GM19351 (cell line): ENCODE measurements at regions not wholly inside any gene's neighbourhood (a gene's known extent, or its start where the extent isn't known, plus 50 kb on each side); places are given as distances from the start of the nearest gene placed in this dataset.

ENCODE experiments used
- ATAC-seq: cut with Tn5 transposase; IDR thresholded peaks from one replicate; pipeline ENCODE4 v1.9.1; 2021; ENCODE audit warnings: mild to moderate bottlenecking, moderate library complexity; ENCODE audit not compliant: unreplicated experiment

DNA sequence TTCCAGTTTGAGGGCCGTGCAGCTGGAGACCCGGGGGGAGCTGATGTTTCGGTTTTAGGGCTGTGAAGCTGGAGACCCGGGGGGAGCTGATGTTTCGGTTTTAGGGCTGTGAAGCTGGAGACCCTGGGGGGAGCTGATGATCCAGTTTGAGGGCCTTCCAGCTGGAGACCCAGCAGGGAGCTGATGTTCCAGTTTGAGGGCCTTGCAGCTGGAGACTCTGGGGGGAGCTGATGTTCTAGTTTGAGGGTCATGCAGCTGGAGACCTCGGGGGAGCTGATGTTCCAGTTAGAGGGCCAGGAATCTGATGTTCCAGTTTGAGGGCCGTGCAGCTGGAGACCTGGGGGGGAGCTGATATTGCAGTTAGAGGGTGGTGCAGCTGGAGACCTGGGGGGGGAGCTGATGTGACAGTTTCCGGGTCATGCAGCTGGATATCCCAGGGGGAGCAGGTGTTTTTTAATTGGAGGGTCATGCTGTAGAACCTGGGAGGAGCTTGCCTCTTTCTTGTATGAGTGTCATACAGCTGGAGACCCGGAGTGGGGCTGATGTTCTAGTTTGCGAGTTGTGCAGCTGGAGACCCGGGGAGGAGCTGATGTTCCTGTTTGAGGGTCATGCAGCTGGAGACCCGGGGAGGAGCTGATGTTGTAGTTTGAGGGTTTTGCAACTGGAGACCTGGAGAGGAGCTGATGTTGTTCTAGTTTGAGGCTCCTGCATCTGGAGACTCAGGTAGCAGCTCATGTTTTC, 153.2 kb downstream of the RTP5 start:
- no peak for ATAC-seq

DNA sequence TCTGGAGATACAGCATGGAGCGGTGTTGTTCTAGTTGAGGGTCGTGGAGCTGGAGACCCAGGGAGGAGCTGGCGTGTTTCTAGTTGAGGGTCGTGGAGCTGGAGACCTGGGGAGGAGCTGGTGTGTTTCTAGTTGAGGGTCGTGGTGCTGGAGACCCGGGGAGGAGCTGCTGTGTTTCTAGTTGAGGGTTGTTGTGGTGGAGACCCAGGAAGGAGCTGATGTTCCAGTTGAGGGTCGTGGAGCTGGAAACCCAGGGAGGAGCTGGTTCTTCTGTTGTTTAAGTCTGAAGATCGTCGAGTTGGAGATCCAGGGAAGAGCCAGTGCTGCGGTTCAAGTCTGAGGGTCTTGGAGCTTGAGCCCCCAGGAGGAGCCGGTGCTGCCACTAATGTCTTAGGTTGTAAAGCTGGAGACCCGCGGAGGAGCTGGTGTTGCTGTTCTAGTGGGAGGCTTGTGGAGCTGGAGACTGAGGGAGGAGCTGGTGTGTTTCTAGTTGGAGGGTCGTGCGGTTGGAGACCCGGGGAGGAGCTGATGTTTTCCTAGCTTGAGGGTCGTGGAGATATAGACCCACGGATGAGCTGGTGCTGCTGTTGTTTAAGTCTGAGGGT, 155.3 kb downstream of the RTP5 start:
- ATAC-seq = no peak

DNA sequence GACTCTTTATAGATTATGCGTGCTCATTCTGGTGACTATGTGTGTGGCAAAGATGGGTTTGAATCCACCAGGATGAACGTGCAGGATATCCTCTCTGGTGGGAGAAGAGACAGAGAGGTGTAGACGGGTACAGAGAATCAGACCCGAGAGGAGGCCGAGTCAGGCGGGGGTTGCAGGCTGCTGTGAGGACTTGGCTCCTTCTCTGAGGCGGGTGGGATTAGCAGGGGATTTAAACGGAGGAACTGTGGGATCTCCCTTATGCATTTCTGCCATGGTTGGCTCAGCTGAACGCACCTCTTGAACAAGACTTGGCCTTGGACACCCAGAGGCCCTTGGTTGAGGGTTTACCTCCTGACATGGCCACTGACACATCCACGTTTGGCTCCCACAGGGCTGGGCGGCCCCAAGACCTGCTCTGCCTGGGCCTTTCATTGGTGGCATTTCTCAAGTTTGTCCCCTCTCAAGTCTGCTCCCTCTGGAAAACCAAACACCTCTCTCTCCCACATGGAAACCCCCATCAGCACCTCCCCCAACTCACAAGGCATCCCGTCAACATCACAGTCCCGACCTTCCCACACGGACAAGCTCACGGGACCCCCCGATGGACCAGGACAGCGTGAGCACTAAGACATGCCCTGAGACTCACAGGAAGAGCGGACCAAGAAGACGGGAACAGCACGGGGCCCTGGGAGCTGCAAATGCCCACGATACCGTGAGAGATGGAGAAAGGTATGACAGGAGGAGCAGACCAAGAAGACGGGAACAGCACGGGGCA, 158.3 kb downstream of the RTP5 start:
- no peak for ATAC-seq

DNA sequence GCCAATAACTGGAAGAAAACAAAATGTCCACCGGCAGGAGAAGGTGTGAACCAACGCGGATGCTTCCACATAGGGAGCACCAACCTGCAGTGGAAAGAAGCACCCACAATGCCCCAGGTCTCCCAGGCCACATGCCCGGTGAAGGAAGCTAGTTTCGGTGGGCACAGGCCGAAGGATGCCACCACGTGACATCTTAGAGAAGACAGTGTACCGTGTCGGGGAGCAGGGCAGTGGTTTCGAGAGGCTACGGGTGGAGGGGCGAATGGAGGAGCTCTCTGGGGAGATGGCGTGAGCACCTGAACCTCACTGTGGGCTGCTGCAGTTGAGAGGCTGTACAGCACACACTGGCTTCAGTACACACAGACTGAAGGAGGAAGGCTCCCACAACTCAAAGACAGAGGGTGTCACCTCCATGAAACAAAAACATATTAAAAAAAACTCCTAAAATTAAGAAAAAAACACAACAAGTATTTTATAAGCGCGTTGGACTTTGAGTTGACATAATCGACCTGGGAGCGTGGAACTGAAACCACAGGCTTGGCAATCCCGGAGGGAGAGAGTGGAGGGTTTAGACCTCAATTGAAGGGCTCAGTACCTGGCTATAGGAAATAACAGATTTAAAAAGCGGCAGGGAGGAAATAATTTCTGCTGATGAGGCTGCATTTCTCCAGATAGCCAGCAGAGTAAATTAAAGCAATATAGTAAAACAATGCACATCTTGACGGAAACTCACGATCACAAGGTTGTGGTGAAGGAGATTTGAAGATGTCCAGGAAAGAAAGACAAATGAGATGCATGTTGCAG, 160.1 kb downstream of the RTP5 start:
- no peak for ATAC-seq

DNA sequence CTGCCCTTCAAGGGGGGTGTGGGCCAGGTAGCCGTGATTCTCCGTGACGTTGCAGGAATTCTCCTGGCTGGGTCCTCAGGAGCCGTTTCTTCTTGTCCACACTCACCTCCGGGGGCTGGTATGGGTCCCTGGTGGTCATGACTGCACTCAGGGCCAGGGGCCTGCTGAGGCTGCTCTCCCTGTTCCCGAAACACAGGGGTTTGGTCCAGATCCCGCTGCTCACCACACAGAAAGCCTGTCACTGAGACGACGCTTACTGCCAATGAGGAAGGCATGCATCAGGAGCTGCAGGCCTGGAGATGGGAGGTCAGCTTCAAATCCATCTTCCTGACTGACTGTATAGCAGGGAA, 160.7 kb downstream of the RTP5 start:
- ATAC-seq = no peak

DNA sequence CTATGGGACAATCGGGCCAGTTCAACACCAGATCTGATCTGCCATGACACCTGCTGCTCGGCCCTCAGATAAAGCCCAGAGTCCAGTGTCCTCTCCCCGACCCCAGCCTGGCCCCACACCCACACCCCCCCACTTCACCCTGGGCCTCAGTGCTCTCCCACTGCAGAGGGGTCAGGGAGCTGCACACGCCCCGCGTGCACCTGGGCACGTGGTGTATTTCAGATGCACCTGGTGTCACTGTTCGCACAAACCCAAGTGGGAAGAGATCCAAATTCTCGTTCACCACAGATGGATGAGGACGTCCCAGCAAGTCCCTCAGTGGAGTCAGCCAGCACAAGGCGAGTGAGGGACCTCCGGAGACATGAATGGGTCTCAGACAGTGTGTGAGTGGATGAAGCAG, 161.3 kb downstream of the RTP5 start:
- no peak for ATAC-seq

DNA sequence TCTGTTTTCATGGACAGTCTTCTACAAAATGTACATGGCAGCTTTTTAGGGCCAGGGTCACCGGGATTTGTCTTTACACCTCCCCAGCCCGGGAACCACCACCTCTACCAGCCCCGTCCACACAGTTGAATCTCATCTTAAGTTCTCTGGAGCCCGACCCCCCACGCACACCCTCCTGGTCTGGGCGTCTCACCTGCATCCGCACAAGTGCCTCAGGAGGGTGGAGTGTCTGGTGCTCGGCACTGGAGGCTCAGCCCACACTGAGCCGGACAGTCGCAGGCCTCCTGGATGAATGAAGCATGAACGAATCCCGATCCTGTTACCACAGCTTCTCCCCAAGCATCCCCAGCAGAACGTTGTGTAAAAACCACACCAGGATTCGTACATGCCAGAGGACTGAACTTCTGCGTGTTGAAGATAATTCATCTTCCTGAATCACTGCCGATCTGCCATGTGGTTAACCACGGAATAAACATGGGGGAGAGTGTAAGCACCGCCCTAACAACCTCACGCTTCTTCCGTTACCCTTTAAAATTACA, 162.0 kb downstream of the RTP5 start:
- no peak for ATAC-seq

DNA sequence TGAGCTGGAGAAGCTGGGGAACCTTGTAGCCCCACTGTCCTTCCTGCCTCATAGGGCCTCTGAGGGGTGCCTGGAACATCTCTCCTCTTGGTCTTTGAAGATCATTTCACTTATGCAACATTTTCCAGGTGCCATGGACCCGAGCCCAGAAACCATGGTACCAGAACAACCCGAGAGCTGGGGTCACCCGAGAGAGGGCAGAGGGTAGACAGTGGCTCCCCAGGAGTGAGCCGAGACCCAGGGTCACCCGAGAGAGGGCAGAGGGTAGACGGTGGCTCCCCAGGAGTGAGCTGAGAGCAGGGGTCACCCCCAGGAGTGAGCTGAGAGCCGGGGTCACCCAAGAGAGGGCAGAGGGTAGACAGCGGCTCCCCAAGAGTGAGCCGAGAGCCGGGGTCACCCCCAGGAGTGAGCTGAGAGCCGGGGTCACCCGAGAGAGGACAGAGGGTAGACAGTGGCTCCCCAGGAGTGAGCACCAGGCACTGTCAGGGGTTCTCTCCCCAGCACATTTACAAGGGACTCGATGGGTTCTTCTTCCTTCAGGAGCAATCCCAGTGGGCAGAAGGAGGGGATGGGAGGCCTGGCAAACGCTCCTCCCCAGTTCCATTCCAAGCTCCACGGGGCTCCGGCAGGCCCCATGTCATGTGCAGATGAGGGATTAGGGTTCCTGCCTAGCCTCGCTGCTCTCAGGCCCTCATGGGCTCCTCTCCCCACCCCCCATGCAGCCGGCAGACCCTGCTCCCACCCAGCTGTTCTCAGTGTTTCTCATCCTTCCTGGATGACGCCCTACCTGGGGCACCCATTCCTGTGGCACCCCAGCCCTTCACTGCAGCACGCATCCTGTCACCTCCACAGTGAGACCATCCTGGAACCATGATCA, 163.5 kb downstream of the RTP5 start:
- no peak for ATAC-seq

DNA sequence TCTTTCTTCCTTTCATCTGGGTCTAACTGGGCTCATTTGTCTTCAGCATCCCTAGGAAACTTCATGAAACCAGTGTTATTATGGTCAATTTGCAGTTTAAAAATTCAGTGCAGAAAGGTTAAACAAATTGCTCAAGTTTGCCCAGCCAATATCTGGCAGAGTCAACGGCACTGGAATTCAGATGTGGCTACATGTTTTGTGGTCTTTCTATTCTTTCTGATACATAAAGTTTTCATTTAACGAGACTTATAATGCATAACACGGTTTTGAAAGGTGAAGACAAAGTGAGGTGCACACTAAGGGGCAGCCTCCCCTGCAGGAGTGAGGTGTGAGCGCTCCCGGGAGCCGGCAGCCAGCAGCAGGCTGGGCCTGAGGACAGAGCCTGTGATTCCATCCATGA, 164.6 kb downstream of the RTP5 start:
- ATAC-seq = no peak

DNA sequence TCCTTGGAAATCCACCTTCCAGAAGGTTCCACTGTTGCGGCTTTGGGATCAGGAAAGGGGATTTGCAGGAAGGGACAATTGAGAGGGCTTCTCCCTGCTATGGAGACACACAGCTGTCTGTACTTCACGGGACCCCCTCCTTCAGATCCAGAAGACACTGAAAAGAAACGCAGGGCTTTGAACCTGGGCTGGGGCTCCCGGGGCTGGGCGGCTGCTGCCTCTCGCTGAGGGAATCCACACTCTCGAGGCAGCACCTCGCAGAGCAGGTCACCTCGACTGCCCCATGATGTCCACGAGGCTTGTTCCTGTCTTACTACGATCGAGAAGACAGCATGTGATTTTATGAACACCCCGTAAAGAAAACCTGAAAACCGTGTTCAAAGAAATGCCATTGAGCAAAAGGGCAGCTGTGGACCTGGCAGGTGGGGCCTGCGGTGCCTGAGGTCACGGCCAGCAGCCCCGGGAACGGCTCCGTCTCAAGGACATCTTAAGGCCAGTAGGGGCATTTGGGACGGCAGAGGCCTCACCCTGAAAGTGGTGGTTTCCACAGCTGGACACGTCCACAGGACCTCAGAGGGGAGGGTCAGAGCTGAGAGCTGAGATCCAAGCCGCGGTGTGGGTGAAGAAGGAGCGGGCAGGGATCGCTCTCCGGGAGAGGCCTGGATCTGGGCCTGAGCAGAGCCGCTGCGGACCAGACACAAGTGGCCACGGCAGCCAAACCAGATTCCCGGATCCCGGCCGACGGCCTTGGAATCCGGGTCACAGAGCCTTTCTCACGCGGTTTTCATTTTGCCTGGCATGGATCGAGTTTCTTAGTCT, 165.7 kb downstream of the RTP5 start:
- no peak for ATAC-seq

DNA sequence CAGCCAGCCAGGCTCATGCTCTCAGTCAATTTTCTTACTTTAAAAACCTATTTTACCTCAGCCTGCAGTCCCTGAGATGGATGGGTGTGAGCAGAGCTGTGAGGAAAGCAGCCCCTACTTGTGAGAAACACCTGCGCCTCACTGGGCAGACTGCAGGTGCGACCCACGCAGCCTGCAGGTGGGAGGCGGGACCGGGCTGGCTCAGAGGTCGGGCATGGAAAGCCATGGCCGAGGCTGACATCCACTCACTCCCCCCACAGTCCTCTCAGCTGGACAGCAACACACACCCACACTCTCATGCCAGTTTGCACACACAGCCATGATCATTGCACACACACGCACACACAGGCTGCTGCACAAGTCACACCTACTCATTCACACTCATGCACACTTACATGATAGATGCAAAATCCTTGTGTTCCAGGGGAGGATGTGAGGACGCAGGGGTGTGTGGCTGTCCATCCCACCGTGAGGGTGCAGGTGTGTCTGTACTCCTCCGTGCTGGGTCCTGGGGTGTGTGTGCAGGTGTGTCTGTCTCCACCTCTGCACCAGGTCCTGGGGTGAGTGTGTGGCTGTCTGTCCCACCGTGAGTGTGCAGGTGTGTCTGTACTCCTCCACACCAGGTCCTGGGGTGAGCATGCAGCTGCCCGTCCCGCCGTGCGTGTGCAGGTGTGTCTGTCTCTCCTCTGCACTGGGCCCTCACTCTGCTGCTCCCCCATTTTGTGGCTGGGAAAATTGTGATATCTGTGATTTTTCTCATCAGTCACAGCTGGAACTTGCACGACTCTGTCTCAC, 166.5 kb downstream of the RTP5 start:
- no peak for ATAC-seq

DNA sequence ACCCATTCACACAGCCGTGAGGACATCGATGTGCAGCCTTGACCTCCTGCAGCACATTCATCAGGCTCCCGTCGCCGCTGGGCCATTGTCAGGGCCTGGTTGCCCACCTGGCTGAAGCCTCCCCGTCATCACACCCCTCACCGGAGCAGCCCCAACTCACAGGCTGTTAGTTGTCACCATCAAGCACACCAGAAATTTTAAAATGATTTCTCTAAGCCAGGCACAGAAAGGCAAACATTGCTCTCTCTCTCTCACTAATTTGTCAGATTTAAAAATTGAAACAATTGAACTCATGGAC, 167.1 kb downstream of the RTP5 start:
- ATAC-seq = no peak

DNA sequence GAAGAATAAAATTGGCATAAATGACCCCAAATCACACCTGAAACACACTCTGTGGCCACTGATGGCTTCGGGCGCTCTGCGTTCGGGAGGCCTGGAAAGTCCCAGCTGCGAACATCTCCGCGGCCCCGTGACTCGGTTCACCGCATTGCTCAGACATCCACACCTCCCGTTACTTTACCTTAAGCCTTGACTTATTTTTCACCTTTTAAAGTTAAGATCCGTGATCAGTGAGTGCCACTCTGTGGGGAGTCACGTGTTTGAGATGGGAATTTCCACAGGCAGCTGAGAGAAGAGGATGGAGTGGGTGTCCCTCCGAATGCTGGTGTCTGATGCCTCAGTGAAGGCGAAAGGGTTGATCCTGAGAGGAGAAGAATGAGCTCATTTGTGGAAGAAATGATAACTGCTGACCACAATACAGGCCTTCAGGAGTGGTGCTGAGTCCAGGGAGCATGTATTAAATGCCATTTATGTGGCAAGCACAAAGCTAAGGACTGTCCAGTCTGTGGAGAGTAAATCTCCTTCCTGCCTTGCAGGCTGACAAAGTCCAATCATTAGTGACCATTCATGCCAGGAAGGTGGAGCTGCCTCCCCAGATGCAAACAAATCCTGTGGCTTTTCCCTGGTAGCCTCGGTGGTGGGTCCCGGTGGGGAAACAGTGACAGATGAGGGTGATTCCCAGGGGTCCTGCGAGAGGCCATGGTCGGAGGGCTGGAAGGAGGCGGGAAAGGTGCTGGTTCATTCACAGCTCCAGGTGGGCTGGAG, 168.8 kb downstream of the RTP5 start:
- ATAC-seq = no peak

DNA sequence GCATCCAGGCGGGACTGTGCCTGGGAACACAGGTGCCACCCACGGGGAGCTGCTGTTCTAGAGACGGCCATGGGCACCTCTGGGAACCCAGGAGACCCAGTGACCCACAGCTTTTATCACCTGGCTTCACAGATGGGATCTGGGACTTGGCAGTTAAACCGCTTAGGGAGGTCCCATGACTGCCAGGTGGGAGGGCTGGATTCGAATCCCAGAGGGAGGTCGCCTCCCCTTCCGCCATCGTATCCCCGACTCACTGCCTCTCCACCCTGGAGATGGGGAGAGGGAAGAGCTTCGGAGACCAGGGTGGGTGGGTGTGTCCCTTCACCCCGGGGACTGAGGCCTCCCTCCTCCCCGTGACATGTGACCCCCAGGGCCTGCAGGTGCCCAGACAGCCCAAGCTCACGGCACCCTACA, 169.4 kb downstream of the RTP5 start:
- ATAC-seq = no peak

DNA sequence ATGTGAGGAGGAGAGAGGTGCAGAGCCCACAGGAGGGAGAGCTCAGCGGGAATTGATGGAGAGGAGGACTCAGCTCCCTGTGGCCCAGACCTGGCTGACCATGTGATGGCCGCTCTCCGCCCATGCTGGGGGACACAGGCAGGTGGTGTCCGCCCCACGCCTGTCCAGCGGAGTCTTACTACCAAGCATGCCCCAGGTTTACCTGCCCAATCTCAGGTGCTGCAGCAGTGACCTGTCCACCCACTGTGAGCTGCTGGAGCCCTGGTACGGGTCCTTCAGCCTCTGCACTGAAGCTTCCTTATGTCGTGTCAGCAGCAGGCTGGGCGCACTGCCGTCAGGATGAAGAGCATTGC, 170.8 kb downstream of the RTP5 start:
- ATAC-seq = no peak

DNA sequence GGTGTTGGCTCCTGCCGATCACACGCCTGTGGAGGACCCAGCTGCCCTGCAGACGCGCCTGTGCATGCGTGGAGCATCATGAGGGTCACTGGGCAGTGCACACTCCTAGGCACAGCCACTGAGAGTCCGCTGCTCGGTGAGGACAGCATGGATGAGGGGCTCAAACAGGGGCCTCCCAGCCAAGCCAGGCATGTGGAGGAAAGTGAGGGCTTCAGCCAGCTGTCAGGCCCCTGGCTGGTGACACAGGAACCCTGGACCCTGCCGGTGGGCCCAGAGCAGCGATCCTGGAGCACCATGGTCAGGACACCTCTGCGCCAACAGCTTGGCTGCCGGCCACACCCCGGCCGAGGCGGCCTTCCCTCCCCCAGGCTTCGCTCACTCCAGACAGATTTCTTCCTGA, 171.2 kb downstream of the RTP5 start:
- no peak for ATAC-seq

DNA sequence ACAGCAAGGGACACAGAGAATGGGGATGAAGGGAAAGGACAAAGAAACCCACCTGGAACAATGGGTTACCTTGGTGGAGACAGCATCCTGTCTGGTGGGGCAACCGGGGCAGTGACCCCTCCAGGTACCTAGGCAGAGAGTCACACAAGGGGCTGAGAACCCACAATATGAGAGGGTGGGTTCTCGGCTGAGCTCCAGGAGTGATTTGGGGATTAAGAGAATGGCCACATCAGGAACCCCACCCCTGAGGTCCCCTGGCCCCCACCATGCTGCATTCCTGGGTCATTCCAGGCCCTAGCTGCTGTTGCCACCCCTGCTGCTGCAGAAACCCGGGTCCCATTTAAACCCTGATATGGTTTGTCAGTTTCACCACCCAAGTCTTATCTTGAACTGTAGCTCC, 172.3 kb downstream of the RTP5 start:
- ATAC-seq = no peak
